ENCODE measurements at regions not wholly inside any gene's neighbourhood (a gene's known extent, or its start where the extent isn't known, plus 50 kb on each side); places are given as distances from the start of the nearest gene placed in this dataset.

DNA sequence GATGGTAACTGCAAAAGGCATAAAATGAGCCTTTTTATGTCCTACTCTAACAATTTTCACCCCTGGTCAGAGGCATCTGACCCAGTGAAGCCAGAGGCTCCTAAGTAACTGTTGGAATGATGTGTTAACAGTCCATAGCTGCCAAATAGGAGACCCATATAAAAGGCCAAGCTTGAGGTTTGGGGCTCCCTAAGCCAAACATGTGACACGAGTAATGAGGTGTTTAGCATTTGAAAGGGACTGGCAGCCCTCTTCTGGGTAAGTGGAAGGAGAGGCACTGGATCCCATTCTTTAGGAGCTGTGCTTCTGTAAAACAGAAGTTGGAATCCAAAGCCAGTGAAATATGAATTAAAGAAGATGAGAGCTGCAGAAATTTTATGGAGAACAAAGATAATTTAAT is 100.6 kb upstream of the PNPLA4 start:
- TF ChIP-seq, protein P1, sequence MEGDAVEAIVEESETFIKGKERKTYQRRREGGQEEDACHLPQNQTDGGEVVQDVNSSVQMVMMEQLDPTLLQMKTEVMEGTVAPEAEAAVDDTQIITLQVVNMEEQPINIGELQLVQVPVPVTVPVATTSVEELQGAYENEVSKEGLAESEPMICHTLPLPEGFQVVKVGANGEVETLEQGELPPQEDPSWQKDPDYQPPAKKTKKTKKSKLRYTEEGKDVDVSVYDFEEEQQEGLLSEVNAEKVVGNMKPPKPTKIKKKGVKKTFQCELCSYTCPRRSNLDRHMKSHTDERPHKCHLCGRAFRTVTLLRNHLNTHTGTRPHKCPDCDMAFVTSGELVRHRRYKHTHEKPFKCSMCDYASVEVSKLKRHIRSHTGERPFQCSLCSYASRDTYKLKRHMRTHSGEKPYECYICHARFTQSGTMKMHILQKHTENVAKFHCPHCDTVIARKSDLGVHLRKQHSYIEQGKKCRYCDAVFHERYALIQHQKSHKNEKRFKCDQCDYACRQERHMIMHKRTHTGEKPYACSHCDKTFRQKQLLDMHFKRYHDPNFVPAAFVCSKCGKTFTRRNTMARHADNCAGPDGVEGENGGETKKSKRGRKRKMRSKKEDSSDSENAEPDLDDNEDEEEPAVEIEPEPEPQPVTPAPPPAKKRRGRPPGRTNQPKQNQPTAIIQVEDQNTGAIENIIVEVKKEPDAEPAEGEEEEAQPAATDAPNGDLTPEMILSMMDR (conservative IDR thresholded peaks at IDR 0.05) = no peak
- TF ChIP-seq EZH2 (IDR thresholded peaks at IDR 0.05; ENCODE audit: low read depth) = no peak
